A673 (cell line): ENCODE measurements at regions not wholly inside any gene's neighbourhood (a gene's known extent, or its start where the extent isn't known, plus 50 kb on each side); places are given as distances from the start of the nearest gene placed in this dataset.

ENCODE experiments used
- CTCF ChIP-seq: fragments of 300-800, 200-600 bp; sonication (generic); conservative IDR thresholded peaks from 2 replicates; pipeline ENCODE4 v1.5.1; 2017; ENCODE audit warnings: low read depth, mild to moderate bottlenecking, antibody characterized with exemption, low read length, moderate library complexity, mixed read lengths
- EZH2 ChIP-seq: fragments of 200-600 bp; sonication (generic); IDR thresholded peaks from 2 replicates; pipeline ENCODE4 v1.6.1; 2017; ENCODE audit warnings: borderline replicate concordance, low read depth, mild to moderate bottlenecking, mixed read lengths, antibody characterized with exemption, low read length; ENCODE audit not compliant: poor library complexity, severe bottlenecking

GRCh38 chr7:22900784-22901183 lies 78.1 kb upstream of the TOMM7 start:
- TF ChIP-seq CTCF (no peak), EZH2 (no peak)
